ENCODE measurements at regions not wholly inside any gene's neighbourhood (a gene's known extent, or its start where the extent isn't known, plus 50 kb on each side); places are given as distances from the start of the nearest gene placed in this dataset.

GRCh38 chr6:121884091-121884490 lies 448.6 kb downstream of the GJA1 start:
- H3K4me3 Mint-ChIP-seq: no peak overlapping the region
- Histone ChIP-seq H3K4ac (ENCODE audit: low read depth, low read length) (no peak overlapping the region), H3K27me3 (ENCODE audit: insufficient read depth, low read length) (no peaks in the 10 kb centered on the region), H4K20me1 (ENCODE audit: control insufficient read depth, insufficient read depth, insufficient read length) (no peaks in the 10 kb centered on the region), H4K5ac (ENCODE audit: insufficient read length, low read depth, low read length) (no peak overlapping the region), H3K27ac (ENCODE audit: insufficient read length, low read depth, low read length) (no peak overlapping the region), H2BK15ac (ENCODE audit: low read depth, low read length) (no peak overlapping the region), H3K23me2 (ENCODE audit: insufficient read length, low read depth, low read length, poor library complexity, severe bottlenecking) (no peaks in the 10 kb centered on the region), H3K9me3 (ENCODE audit: control insufficient read depth, low read depth, low read length) (no peaks in the 10 kb centered on the region), H3K79me1 (ENCODE audit: insufficient read depth, low read depth, low read length, poor library complexity, severe bottlenecking) (no peaks in the 10 kb centered on the region), H2BK5ac (ENCODE audit: insufficient read length, low read length) (no peak overlapping the region), H3K4me2 (ENCODE audit: insufficient read depth, insufficient read length, low read length) (no peak overlapping the region), H4K91ac (ENCODE audit: insufficient read length, low read depth, low read length) (no peak overlapping the region), H3K23ac (ENCODE audit: insufficient read length, low read depth, low read length) (no peak overlapping the region), H3K79me2 (ENCODE audit: insufficient read depth, low read length) (no peaks in the 10 kb centered on the region), H3K56ac (ENCODE audit: insufficient read length, low read depth, low read length) (no peak overlapping the region), H3K18ac (ENCODE audit: insufficient read length, low read depth, low read length) (no peak overlapping the region), H2BK12ac (ENCODE audit: insufficient read length, low read depth, low read length) (no peak overlapping the region), H2AK5ac (ENCODE audit: insufficient read length, low read length) (no peak overlapping the region), H2BK20ac (ENCODE audit: low read depth, low read length, poor library complexity, severe bottlenecking) (no peak overlapping the region), H2BK120ac (ENCODE audit: low read depth, low read length, poor library complexity, severe bottlenecking) (no peak overlapping the region), H2AFZ (ENCODE audit: low read length) (no peak overlapping the region), H4K8ac (replicated peaks; ENCODE audit: insufficient read length, low read depth, low read length) (no peak overlapping the region), H3T11ph (ENCODE audit: low read length) (no peak overlapping the region), H3K4me1 (ENCODE audit: insufficient read depth, low read length) (no peaks in the 10 kb centered on the region; the same call in 1 of the 2 replicates), H3K14ac (ENCODE audit: insufficient read depth, low read length) (no peak overlapping the region), H3K9ac (ENCODE audit: extremely low read depth, insufficient read length, low read length) (no peak overlapping the region)
- no peaks in the 10 kb centered on the region for H3K36me3 Mint-ChIP-seq (ENCODE audit: insufficient read depth in 1 of 3, low read depth in 3 of 3)
- no peak for DNase-seq
- H3K4me1 Mint-ChIP-seq: peaks cover 7 to 32% of the 10 kb centered on the region in 2 experiments
- 0 out of 5 replicates have a peak, but pooled peaks cover 0 to 2% of the 10 kb centered on the region in 2 experiments for H3K9me3 Mint-ChIP-seq
- no CpG with 5 or more reads among the region's 4 CpGs for WGBS (ENCODE audit: extremely low coverage, insufficient read length, low lambda C conversion rate)
- no peak for TF ChIP-seq CTCF (conservative IDR thresholded peaks at IDR 0.05)
- H3K27me3 Mint-ChIP-seq (ENCODE audit: low read depth): no peaks in the 10 kb centered on the region
- no peak overlapping the region for H3K27ac Mint-ChIP-seq

All from H9 (cell line).